IMR-90 (cell line): ENCODE measurements at regions not wholly inside any gene's neighbourhood (a gene's known extent, or its start where the extent isn't known, plus 50 kb on each side); places are given as distances from the start of the nearest gene placed in this dataset.

Experiments
- ATAC-seq: fragments of 200-7000 bp; cut with Tn5 transposase; 2 replicates; pipeline ENCODE4 v1.9.1; 2020; ENCODE audit warnings: low read depth, mild to moderate bottlenecking, moderate library complexity
- BruUV-seq: library from RNA; stranded (reverse); fragments of 400-500 nt; replicated peaks from 2 replicates; lab custom pipeline; 2021; lab: Mats Ljungman, UMichigan
- CTCF ChIA-PET: fragments of 300-600 bp; formaldehyde crosslinking; extraction: SDS; loops from one replicate; lab custom pipeline; 2021; ENCODE audit warnings: antibody characterized with exemption; lab: Yijun Ruan, JAX
- POLR2A ChIA-PET: fragments of 300-600 bp; sonication (Branson Sonifier 250); formaldehyde crosslinking; loops from one replicate; lab custom pipeline; 2022; ENCODE audit warnings: antibody characterized with exemption; ENCODE audit not compliant: unreplicated experiment; lab: Charles Lee
- DNase-seq: peaks from one replicate; pipeline ENCODE4 v3.0.0; 2013
- H2AFZ ChIP-seq: replicated peaks from 2 replicates; pipeline ENCODE3; 2013; ENCODE audit warnings: low read length, mild to moderate bottlenecking; ENCODE audit not compliant: poor library complexity
- H2AK5ac ChIP-seq: 2 replicates; pipeline ENCODE4 v1.6.1; 2013; ENCODE audit warnings: low read depth, low read length, inconsistent platforms
- H2AK9ac ChIP-seq: replicated peaks from 2 replicates; pipeline ENCODE3; 2013; ENCODE audit warnings: mild to moderate bottlenecking, low read depth, low read length, moderate library complexity; ENCODE audit not compliant: poor library complexity
- H2BK120ac ChIP-seq: 2 replicates; pipeline ENCODE4 v1.6.1; 2013; ENCODE audit warnings: low read depth, low read length, inconsistent platforms
- H2BK15ac ChIP-seq: 3 replicates; pipeline ENCODE4 v1.6.1; 2013; ENCODE audit warnings: low read depth, low read length, inconsistent platforms
- H2BK20ac ChIP-seq: 2 replicates; pipeline ENCODE4 v1.6.1; 2013; ENCODE audit warnings: low read depth, mild to moderate bottlenecking, inconsistent platforms, low read length, moderate library complexity
- H2BK5ac ChIP-seq: 2 replicates; pipeline ENCODE4 v1.6.1; 2013; ENCODE audit warnings: mild to moderate bottlenecking, low read depth, low read length, inconsistent platforms; ENCODE audit not compliant: poor library complexity, severe bottlenecking
- H3K14ac ChIP-seq: replicated peaks from 2 replicates; pipeline ENCODE4 v1.6.1; 2013; ENCODE audit warnings: low read depth, low read length, inconsistent platforms
- H3K18ac ChIP-seq: 2 replicates; pipeline ENCODE4 v1.6.1; 2013; ENCODE audit warnings: low read depth, low read length, control low read depth
- H3K23ac ChIP-seq: 2 replicates; pipeline ENCODE4 v1.6.1; 2013; ENCODE audit warnings: low read depth, low read length, inconsistent platforms
- H3K27ac ChIP-seq: 2 replicates; pipeline ENCODE4 v1.5.1; 2013; ENCODE audit warnings: mild to moderate bottlenecking, control low read depth, low read length; ENCODE audit not compliant: insufficient read depth
- H3K27me3 ChIP-seq: 2 replicates; pipeline ENCODE4 v1.6.1; 2013; ENCODE audit warnings: low read length; ENCODE audit not compliant: control insufficient read depth, insufficient read depth
- H3K36me3 ChIP-seq: 2 replicates; pipeline ENCODE4 v1.6.1; 2013; ENCODE audit warnings: low read length, mixed read lengths; ENCODE audit not compliant: control insufficient read depth, insufficient read depth
- H3K4ac ChIP-seq: 2 replicates; pipeline ENCODE4 v1.6.1; 2013; ENCODE audit warnings: low read depth, low read length, inconsistent platforms
- H3K4me1 ChIP-seq: 2 replicates; pipeline ENCODE4 v1.6.1; 2013; ENCODE audit warnings: low read length, mixed read lengths; ENCODE audit not compliant: control insufficient read depth, insufficient read depth
- H3K4me2 ChIP-seq: 2 replicates; pipeline ENCODE4 v1.6.1; 2013; ENCODE audit warnings: low read depth, mild to moderate bottlenecking, control low read depth, low read length, moderate library complexity
- H3K4me3 ChIP-seq: 2 replicates; pipeline ENCODE4 v1.5.1; 2013; ENCODE audit warnings: low read depth, mild to moderate bottlenecking, control low read depth, low read length, moderate library complexity; ENCODE audit not compliant: insufficient read depth
- H3K56ac ChIP-seq: 2 replicates; pipeline ENCODE4 v1.6.1; 2013; ENCODE audit warnings: low read length, inconsistent platforms; ENCODE audit not compliant: insufficient read depth; ENCODE audit errors: extremely low read depth
- H3K79me1 ChIP-seq, 2 experiments: 2 replicates each; pipeline ENCODE4 v1.6.1; 2013; ENCODE audit warnings: low read length in 2 of 2, inconsistent platforms in 1 of 2, low read depth in 1 of 2
- H3K9ac ChIP-seq: 2 replicates; pipeline ENCODE4 v1.6.1; 2013; ENCODE audit warnings: low read depth, low read length, control low read depth
- H3K9me1 ChIP-seq: 2 replicates; pipeline ENCODE4 v1.6.1; 2013; ENCODE audit warnings: low read length, inconsistent platforms; ENCODE audit not compliant: insufficient read depth
- H3K9me3 ChIP-seq: 2 replicates; pipeline ENCODE4 v1.6.1; 2013; ENCODE audit warnings: low read length; ENCODE audit not compliant: control insufficient read depth, insufficient read depth
- H4K20me1 ChIP-seq: 2 replicates; pipeline ENCODE4 v1.6.1; 2013; ENCODE audit warnings: low read length, inconsistent platforms; ENCODE audit not compliant: insufficient read depth
- H4K5ac ChIP-seq: 2 replicates; pipeline ENCODE4 v1.6.1; 2013; ENCODE audit warnings: mild to moderate bottlenecking, low read depth, low read length, control low read depth
- H4K8ac ChIP-seq, 2 experiments: 2 replicates each; pipeline ENCODE4 v1.6.1; 2013; ENCODE audit warnings: low read depth in 2 of 2, low read length in 2 of 2, control low read depth in 1 of 2, inconsistent platforms in 1 of 2
- H4K91ac ChIP-seq: 2 replicates; pipeline ENCODE4 v1.6.1; 2013; ENCODE audit warnings: low read depth, low read length, inconsistent platforms; ENCODE audit not compliant: insufficient read depth
- BHLHE40 ChIP-seq: fragments of 150-350 bp; IDR thresholded peaks from 2 replicates; pipeline ENCODE4 v1.6.1; 2016; ENCODE audit warnings: mild to moderate bottlenecking, low read depth, low read length
- CEBPB ChIP-seq: IDR thresholded peaks from 2 replicates; pipeline ENCODE4 v1.6.1; 2012; ENCODE audit warnings: low read depth, low read length, improper control_type of control experiment
- CHD1 ChIP-seq: IDR thresholded peaks from 2 replicates; pipeline ENCODE4 v1.6.1; 2012; ENCODE audit warnings: low read depth, low read length, improper control_type of control experiment
- ELK1 ChIP-seq: fragments of 150-350 bp; IDR thresholded peaks from 2 replicates; pipeline ENCODE4 v1.6.1; 2016; ENCODE audit warnings: low read depth, mild to moderate bottlenecking, low read length, moderate library complexity, borderline replicate concordance
- FOS ChIP-seq: fragments of 150-350 bp; IDR thresholded peaks from 2 replicates; pipeline ENCODE4 v1.6.1; 2016; ENCODE audit warnings: low read depth, low read length
- MAFK ChIP-seq: IDR thresholded peaks from 2 replicates; pipeline ENCODE4 v1.6.1; 2012; ENCODE audit warnings: low read depth, low read length, improper control_type of control experiment
- MAZ ChIP-seq: IDR thresholded peaks from 2 replicates; pipeline ENCODE4 v1.6.1; 2012; ENCODE audit warnings: low read depth, mild to moderate bottlenecking, low read length, improper control_type of control experiment, moderate library complexity, borderline replicate concordance
- MXI1 ChIP-seq: IDR thresholded peaks from 2 replicates; pipeline ENCODE4 v1.6.1; 2012; ENCODE audit warnings: low read depth, mild to moderate bottlenecking, low read length, moderate library complexity, borderline replicate concordance
- NFE2L2 ChIP-seq: fragments of 150-350 bp; IDR thresholded peaks from 2 replicates; pipeline ENCODE4 v1.6.1; 2016; ENCODE audit warnings: low read depth, mild to moderate bottlenecking, low read length
- POLR2A ChIP-seq: IDR thresholded peaks from 2 replicates; pipeline ENCODE4 v1.6.1; 2012; ENCODE audit warnings: mild to moderate bottlenecking, low read depth, low read length
- RAD21 ChIP-seq: IDR thresholded peaks from 2 replicates; pipeline ENCODE4 v1.6.1; 2012; ENCODE audit warnings: low read length, improper control_type of control experiment
- RCOR1 ChIP-seq: IDR thresholded peaks from 2 replicates; pipeline ENCODE4 v1.6.1; 2012; ENCODE audit warnings: mild to moderate bottlenecking, low read length, improper control_type of control experiment; ENCODE audit not compliant: insufficient replicate concordance
- RFX5 ChIP-seq: IDR thresholded peaks from 2 replicates; pipeline ENCODE4 v1.8.0; 2012; ENCODE audit warnings: low read depth, mild to moderate bottlenecking, low read length, moderate library complexity
- SMC3 ChIP-seq: fragments of 150-350 bp; IDR thresholded peaks from 2 replicates; pipeline ENCODE4 v1.6.1; 2016; ENCODE audit warnings: low read depth, mild to moderate bottlenecking, antibody characterized with exemption, low read length, moderate library complexity
- USF2 ChIP-seq: fragments of 150-350 bp; IDR thresholded peaks from 2 replicates; pipeline ENCODE4 v1.6.1; 2017; ENCODE audit warnings: mild to moderate bottlenecking, antibody characterized with exemption, low read length, low read depth
- WGBS, 2 experiments: methylation state at CpG; one replicate each; pipeline versions ENCODE4 v1.1.5 to v1.1.7; 2013; ENCODE audit warnings: missing lambda C conversion rate in 2 of 2; ENCODE audit not compliant: insufficient read length in 1 of 2; ENCODE audit errors: extremely low coverage in 2 of 2; 5-methylcytosine and 5-hydroxymethylcytosine counted together
- dilution Hi-C: fragments of 300-500 bp; cut with HindIII; formaldehyde crosslinking; loops from one replicate; pipeline ENCODE4 v1.14.3; 2018; ENCODE audit warnings: low sequenced_read_pairs; ENCODE audit not compliant: unreplicated experiment
- in situ Hi-C: fragments of 300-500 bp; cut with MboI; formaldehyde crosslinking; loops from 3 replicates; pipeline ENCODE4 v1.14.3; 2019; ENCODE audit warnings: low sequenced_read_pairs, inconsistent platforms, mixed read lengths
- intact Hi-C: fragments of 100-400 bp; cut with micrococcal nuclease; formaldehyde crosslinking; loops from 2 replicates; pipeline ENCODE4 v1.10.0; 2022
- TF ChIP-seq, protein P1 (sequence below): conservative IDR thresholded peaks from 2 replicates; pipeline ENCODE4 v1.5.1; 2012; ENCODE audit warnings: mild to moderate bottlenecking, low read depth, low read length, improper control_type of control experiment

- Histone ChIP-seq H3K4ac (no peak overlapping the region), H2BK5ac (no peak overlapping the region), H3K56ac (no peak overlapping the region), H3K4me2 (no peak overlapping the region), H3K4me1 (no peaks in the 10 kb centered on the region), H3K9me3 (no peaks in the 10 kb centered on the region; the same call in 1 of the 2 replicates), H3K14ac (no peak overlapping the region), H2BK15ac (no peak overlapping the region), H3K79me1 (no peaks in the 10 kb centered on the region), H4K5ac (no peak overlapping the region), H3K23ac (no peak overlapping the region), H3K27ac (no peak overlapping the region), H3K36me3 (no peaks in the 10 kb centered on the region), H2BK120ac (no peak overlapping the region), H3K18ac (no peak overlapping the region), H4K8ac (no peak overlapping the region), H2AK5ac (no peak overlapping the region), H4K91ac (no peak overlapping the region), H4K20me1 (no peaks in the 10 kb centered on the region), H3K4me3 (no peak overlapping the region), H2BK20ac (no peak overlapping the region), H2AK9ac (no peak overlapping the region), H2AFZ (no peak overlapping the region), H3K9ac (no peak overlapping the region), H3K9me1 (no peaks in the 10 kb centered on the region), H3K27me3 (no peaks in the 10 kb centered on the region)
- in situ Hi-C loops = no loop called here
- DNase-seq = no peak
- dilution Hi-C loops = no loop called here
- WGBS, 2 experiments = 14% methylated on average over 3 of the region's 3 CpGs; no CpG with 5 or more reads in 1 of the 2 experiments
- ChIA-PET CTCF (no interaction called here), POLR2A (no interaction called here)
- no peak for ATAC-seq
- no TSS peak for BruUV-seq
- intact Hi-C loops = loop anchor here (10.0 kb wide), 1 partner anchor 1497 kb away; no protein-coding TSS in a partner anchor
- TF ChIP-seq FOS (no peak), RAD21 (no peak), RCOR1 (no peak), MXI1 (no peak), RFX5 (no peak), ELK1 (no peak), NFE2L2 (no peak), POLR2A (no peak), MAFK (no peak), MAZ (no peak), BHLHE40 (no peak), CHD1 (no peak), CEBPB (no peak), USF2 (no peak), SMC3 (no peak)
- TF ChIP-seq, protein P1, sequence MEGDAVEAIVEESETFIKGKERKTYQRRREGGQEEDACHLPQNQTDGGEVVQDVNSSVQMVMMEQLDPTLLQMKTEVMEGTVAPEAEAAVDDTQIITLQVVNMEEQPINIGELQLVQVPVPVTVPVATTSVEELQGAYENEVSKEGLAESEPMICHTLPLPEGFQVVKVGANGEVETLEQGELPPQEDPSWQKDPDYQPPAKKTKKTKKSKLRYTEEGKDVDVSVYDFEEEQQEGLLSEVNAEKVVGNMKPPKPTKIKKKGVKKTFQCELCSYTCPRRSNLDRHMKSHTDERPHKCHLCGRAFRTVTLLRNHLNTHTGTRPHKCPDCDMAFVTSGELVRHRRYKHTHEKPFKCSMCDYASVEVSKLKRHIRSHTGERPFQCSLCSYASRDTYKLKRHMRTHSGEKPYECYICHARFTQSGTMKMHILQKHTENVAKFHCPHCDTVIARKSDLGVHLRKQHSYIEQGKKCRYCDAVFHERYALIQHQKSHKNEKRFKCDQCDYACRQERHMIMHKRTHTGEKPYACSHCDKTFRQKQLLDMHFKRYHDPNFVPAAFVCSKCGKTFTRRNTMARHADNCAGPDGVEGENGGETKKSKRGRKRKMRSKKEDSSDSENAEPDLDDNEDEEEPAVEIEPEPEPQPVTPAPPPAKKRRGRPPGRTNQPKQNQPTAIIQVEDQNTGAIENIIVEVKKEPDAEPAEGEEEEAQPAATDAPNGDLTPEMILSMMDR = no peak
Measured at GRCh38 chr12:61991661-61992060, 268.5 kb upstream of the USP15 start.
